ENCODE measurements at regions not wholly inside any gene's neighbourhood (a gene's known extent, or its start where the extent isn't known, plus 50 kb on each side); places are given as distances from the start of the nearest gene placed in this dataset.

- no peak for TF ChIP-seq CTCF (IDR thresholded peaks at IDR 0.05; ENCODE audit: low read length)
- no peak for TF ChIP-seq EZH2 (optimal IDR thresholded peaks at IDR 0.05; ENCODE audit: low read depth, low read length)
- no peak for TF ChIP-seq EZH2phosphoT487 (IDR thresholded peaks at IDR 0.05; ENCODE audit: low read length)
- DNase-seq: no peak
- Histone ChIP-seq H3K27ac (ENCODE audit: low read length) (no peak overlapping the region), H3K9ac (ENCODE audit: low read length) (no peak overlapping the region), H3K9me2 (replicated peaks; ENCODE audit: insufficient read depth, low read length) (no peaks in the 10 kb centered on the region), H3K4me1 (ENCODE audit: low read length) (no peaks in the 10 kb centered on the region), H3F3A (ENCODE audit: insufficient read depth, low read length) (no peaks in the 10 kb centered on the region), H3K27me3 (replicated peaks; ENCODE audit: insufficient read depth, low read length) (no peaks in the 10 kb centered on the region), H3K4me3 (ENCODE audit: low read length) (no peak overlapping the region), H3K4me2 (ENCODE audit: low read depth, low read length) (no peak overlapping the region), H3K79me2 (ENCODE audit: low read length) (no peaks in the 10 kb centered on the region), H2AFZ (ENCODE audit: low read length) (no peak overlapping the region), H4K20me1 (ENCODE audit: insufficient read depth, low read length) (no peaks in the 10 kb centered on the region), H3K9me3 (replicated peaks; ENCODE audit: insufficient read depth, low read length) (no peaks in the 10 kb centered on the region), H3K36me3 (replicated peaks; ENCODE audit: insufficient read depth, low read length) (no peaks in the 10 kb centered on the region)
Observed at GRCh38 chr10:121665809-121666208, 67.6 kb upstream of the FGFR2 start.

- DNase-seq: no peak
- H3K27me3 ChIP-seq (replicated peaks; ENCODE audit: insufficient read depth, low read length): no peaks in the 10 kb centered on the region
- no peak overlapping the region for H3K27ac ChIP-seq (ENCODE audit: low read length)
- no peaks in the 10 kb centered on the region for H3K4me1 ChIP-seq (ENCODE audit: low read length)
- no peaks in the 10 kb centered on the region for H3K9me2 ChIP-seq (replicated peaks; ENCODE audit: insufficient read depth, low read length)
- TF ChIP-seq EZH2phosphoT487 (IDR thresholded peaks at IDR 0.05; ENCODE audit: low read length) (no peak), EZH2 (optimal IDR thresholded peaks at IDR 0.05; ENCODE audit: low read depth, low read length) (no peak), CTCF (IDR thresholded peaks at IDR 0.05; ENCODE audit: low read length) (no peak)
- no peak overlapping the region for H3K4me3 ChIP-seq (ENCODE audit: low read length)
- H3K4me2 ChIP-seq (ENCODE audit: low read depth, low read length): no peak overlapping the region
- H3K9ac ChIP-seq (ENCODE audit: low read length): no peak overlapping the region
- no peaks in the 10 kb centered on the region for H3K9me3 ChIP-seq (replicated peaks; ENCODE audit: insufficient read depth, low read length)
- no peak overlapping the region for H2AFZ ChIP-seq (ENCODE audit: low read length)
- H3F3A ChIP-seq (ENCODE audit: insufficient read depth, low read length): no peaks in the 10 kb centered on the region
- no peaks in the 10 kb centered on the region for H3K79me2 ChIP-seq (ENCODE audit: low read length)
- no peaks in the 10 kb centered on the region for H4K20me1 ChIP-seq (ENCODE audit: insufficient read depth, low read length)
- H3K36me3 ChIP-seq (replicated peaks; ENCODE audit: insufficient read depth, low read length): no peaks in the 10 kb centered on the region
Observed at GRCh38 chr10:121664671-121665070, 66.4 kb upstream of the FGFR2 start.

- no peak overlapping the region for H3K9ac ChIP-seq (ENCODE audit: low read length)
- DNase-seq: no peak
- H3K4me3 ChIP-seq (ENCODE audit: low read length): no peak overlapping the region
- no peaks in the 10 kb centered on the region for H3K36me3 ChIP-seq (replicated peaks; ENCODE audit: insufficient read depth, low read length)
- no peak for TF ChIP-seq CTCF (IDR thresholded peaks at IDR 0.05; ENCODE audit: low read length)
- no peak for TF ChIP-seq EZH2 (optimal IDR thresholded peaks at IDR 0.05; ENCODE audit: low read depth, low read length)
- no peak for TF ChIP-seq EZH2phosphoT487 (IDR thresholded peaks at IDR 0.05; ENCODE audit: low read length)
- H2AFZ ChIP-seq (ENCODE audit: low read length): no peak overlapping the region
- H3K79me2 ChIP-seq (ENCODE audit: low read length): no peaks in the 10 kb centered on the region
- H3F3A ChIP-seq (ENCODE audit: insufficient read depth, low read length): no peaks in the 10 kb centered on the region
- H3K9me2 ChIP-seq (replicated peaks; ENCODE audit: insufficient read depth, low read length): no peaks in the 10 kb centered on the region
- H3K27ac ChIP-seq (ENCODE audit: low read length): no peak overlapping the region
- H3K9me3 ChIP-seq (replicated peaks; ENCODE audit: insufficient read depth, low read length): no peaks in the 10 kb centered on the region
- no peaks in the 10 kb centered on the region for H3K4me1 ChIP-seq (ENCODE audit: low read length)
- H3K4me2 ChIP-seq (ENCODE audit: low read depth, low read length): no peak overlapping the region
- H4K20me1 ChIP-seq (ENCODE audit: insufficient read depth, low read length): no peaks in the 10 kb centered on the region
- H3K27me3 ChIP-seq (replicated peaks; ENCODE audit: insufficient read depth, low read length): no peaks in the 10 kb centered on the region
Observed at GRCh38 chr10:121662945-121663917, 65.0 kb upstream of the FGFR2 start.
